A549 (cell line): ENCODE measurements at regions not wholly inside any gene's neighbourhood (a gene's known extent, or its start where the extent isn't known, plus 50 kb on each side); places are given as distances from the start of the nearest gene placed in this dataset.

Source experiments
- ATAC-seq, 2 experiments: fragments of 200-7000 bp in 1 of 2; fragments of >200 bp in 1 of 2; cut with Nextera tagmentation in 1 of 2; cut with Tn5 transposase in 1 of 2; 3 replicates each; pipeline versions ENCODE4 v1.8.0 to v1.9.1; 2018 to 2020; ENCODE audit warnings: mild to moderate bottlenecking in 1 of 2, moderate library complexity in 1 of 2
- CTCF ChIA-PET: fragments of 300-600 bp; sonication (Branson Sonifier 250); formaldehyde crosslinking; extraction: SDS; loops from one replicate; lab custom pipeline; 2021; ENCODE audit warnings: antibody characterized with exemption, inconsistent platforms; lab: Yijun Ruan, JAX
- POLR2A ChIA-PET: fragments of 350-600 bp; formaldehyde crosslinking; extraction: SDS; loops from one replicate; lab custom pipeline; 2021; ENCODE audit warnings: antibody characterized with exemption, inconsistent platforms; lab: Yijun Ruan, JAX
- DNase-seq, 2 experiments: peaks; one replicate each; pipeline versions ENCODE4 v3.0.0 to v3.0.0-alpha.2; 2011 to 2016; ENCODE audit warnings: low read depth in 1 of 2, low spot score in 1 of 2
- FAIRE-seq: peaks from 2 replicates; lab custom pipeline; 2011; peaks lifted over from hg19 to GRCh38; lab: Jason Lieb, UNC
- H3K27ac ChIP-seq, 2 experiments: fragments of >200 bp; sonication (Bioruptor Twin); formaldehyde crosslinking; 3 replicates each; pipeline ENCODE4 v1.5.1; 2016 to 2017
- H3K4me1 ChIP-seq: fragments of >200 bp; sonication (Bioruptor Twin); formaldehyde crosslinking; 3 replicates; pipeline ENCODE4 v1.6.1; 2016
- H3K4me2 ChIP-seq: fragments of >200 bp; sonication (Bioruptor Twin); formaldehyde crosslinking; 3 replicates; pipeline ENCODE4 v1.6.1; 2016
- H3K4me3 ChIP-seq: fragments of >200 bp; sonication (Bioruptor Twin); formaldehyde crosslinking; 3 replicates; pipeline ENCODE4 v1.5.1; 2016
- H3K9me3 ChIP-seq: fragments of >200 bp; sonication (Bioruptor Twin); formaldehyde crosslinking; 3 replicates; pipeline ENCODE4 v1.6.1; 2016
- CBX8 ChIP-seq: fragments of 200-600 bp; sonication (generic); IDR thresholded peaks from 2 replicates; pipeline ENCODE4 v1.6.1; 2016
- CEBPB ChIP-seq, 2 experiments: fragments of >200 bp in 1 of 2; sonication (Bioruptor Twin) in 1 of 2; formaldehyde crosslinking in 1 of 2; IDR thresholded peaks; 2 replicates each; pipeline ENCODE4 v1.6.1; 2012 to 2016
- CHD4 ChIP-seq: fragments of 200-600 bp; sonication (generic); IDR thresholded peaks from 2 replicates; pipeline ENCODE4 v1.6.1; 2016; ENCODE audit warnings: antibody characterized with exemption, mild to moderate bottlenecking, borderline replicate concordance
- CTCF ChIP-seq: fragments of >200 bp; sonication (Bioruptor Twin); formaldehyde crosslinking; IDR thresholded peaks from 3 replicates; pipeline ENCODE4 v1.5.1; 2016
- FOXS1 ChIP-seq: fragments of 250-450 bp; sonication (Bioruptor Pico); IDR thresholded peaks from 2 replicates; pipeline ENCODE4 v1.5.0; 2020; ENCODE audit warnings: mild to moderate bottlenecking, moderate library complexity
- HES2 ChIP-seq: fragments of >200 bp; sonication (Bioruptor Twin); formaldehyde crosslinking; IDR thresholded peaks from 2 replicates; pipeline ENCODE4 v1.6.1; 2016
- HOXB5 ChIP-seq: fragments of 250-450 bp; sonication (Bioruptor Pico); IDR thresholded peaks from 2 replicates; pipeline ENCODE4 v1.5.0; 2020; ENCODE audit warnings: mild to moderate bottlenecking, moderate library complexity
- KDM1A ChIP-seq: fragments of 200-600 bp; sonication (generic); IDR thresholded peaks from 2 replicates; pipeline ENCODE4 v1.6.1; 2016; ENCODE audit warnings: low read depth, mild to moderate bottlenecking
- KDM5A ChIP-seq: fragments of 200-600 bp; sonication (generic); IDR thresholded peaks from 2 replicates; pipeline ENCODE4 v1.6.1; 2016; ENCODE audit warnings: antibody characterized with exemption, mild to moderate bottlenecking
- MAFK ChIP-seq: fragments of 450-650 bp; IDR thresholded peaks from 2 replicates; pipeline ENCODE4 v1.6.1; 2014; ENCODE audit not compliant: partially characterized antibody
- MAX ChIP-seq: IDR thresholded peaks from 2 replicates; pipeline ENCODE4 v1.6.1; 2012
- MAZ ChIP-seq: fragments of 150-350 bp; IDR thresholded peaks from 2 replicates; pipeline ENCODE4 v1.6.1; 2014; ENCODE audit warnings: antibody characterized with exemption, low read depth, low read length, borderline replicate concordance
- NPAS2 ChIP-seq: fragments of 250-450 bp; sonication (Bioruptor Pico); IDR thresholded peaks from 2 replicates; pipeline ENCODE4 v1.8.0; 2022; ENCODE audit warnings: mild to moderate bottlenecking, moderate library complexity, borderline replicate concordance
- RAD21 ChIP-seq, 2 experiments: fragments of >200 bp in 1 of 2; sonication (Bioruptor Twin) in 1 of 2; formaldehyde crosslinking in 1 of 2; IDR thresholded peaks in 1 of 2; conservative IDR thresholded peaks in 1 of 2; 2 replicates in 1 of 2; 3 replicates in 1 of 2; pipeline ENCODE4 v1.6.1; 2012 to 2018; ENCODE audit warnings: inconsistent platforms in 1 of 2
- RCOR1 ChIP-seq: fragments of 150-350 bp; IDR thresholded peaks from 2 replicates; pipeline ENCODE4 v1.6.1; 2014; ENCODE audit warnings: antibody characterized with exemption, low read length, low read depth
- REST ChIP-seq: fragments of 200-600 bp; sonication (generic); IDR thresholded peaks from 2 replicates; pipeline ENCODE4 v1.6.1; 2016; ENCODE audit warnings: antibody characterized with exemption, mild to moderate bottlenecking, moderate library complexity
- SMC3 ChIP-seq: fragments of >200 bp; sonication (Bioruptor Twin); formaldehyde crosslinking; IDR thresholded peaks from 3 replicates; pipeline ENCODE4 v1.6.1; 2018; ENCODE audit warnings: inconsistent platforms
- SREBF2 ChIP-seq: fragments of 450-650 bp; IDR thresholded peaks from 2 replicates; pipeline ENCODE4 v1.6.1; 2014; ENCODE audit warnings: mild to moderate bottlenecking, moderate library complexity
- TFCP2L1 ChIP-seq: fragments of 250-450 bp; sonication (Bioruptor Pico); IDR thresholded peaks from 2 replicates; pipeline ENCODE4 v1.5.0; 2021; ENCODE audit warnings: mild to moderate bottlenecking
- TP53 ChIP-seq: fragments of 250-450 bp; sonication (Bioruptor Pico); IDR thresholded peaks from 2 replicates; pipeline ENCODE4 v1.5.0; 2021; ENCODE audit warnings: mild to moderate bottlenecking, moderate library complexity
- ZFP36 ChIP-seq: fragments of 450-650 bp; IDR thresholded peaks from 2 replicates; pipeline ENCODE4 v1.6.1; 2014; ENCODE audit warnings: borderline replicate concordance; ENCODE audit not compliant: partially characterized antibody
- WGBS: methylation state at CpG from one replicate; pipeline ENCODE4 v1.1.6; 2017; ENCODE audit errors: missing lambda C conversion rate; 5-methylcytosine and 5-hydroxymethylcytosine counted together

- peak; percentile 55 for TF ChIP-seq ZFP36
- no peak for TF ChIP-seq TFCP2L1 (CRISPR knock-in tag)
- DNase-seq (no peak), ATAC-seq (no peak), FAIRE-seq (no peak)
- H3K27ac ChIP-seq = no peak overlapping the region
- H3K4me1 ChIP-seq = peaks cover 11% of the 10 kb centered on the region; the same call in 2 of the 3 replicates
- WGBS = 89% methylated on average over 4 of the region's 4 CpGs
- no peak overlapping the region for H3K4me3 ChIP-seq
- H3K4me2 ChIP-seq = no peak overlapping the region
- ChIA-PET CTCF (interaction anchor here (0.6 to 2.1 kb wide), 4 partner anchors 11 to 114 kb away, joined by 3 to 4 read pairs (median 4); no protein-coding TSS in a partner anchor), POLR2A (no interaction called here)
- no peaks in the 10 kb centered on the region for H3K9me3 ChIP-seq
Measured at GRCh38 chr2:19712850-19713249, 188.9 kb downstream of the TTC32 start.

GRCh38 chr2:19711470-19712372, 190.1 kb downstream of the TTC32 start:
- TF ChIP-seq CTCF (no peak), NPAS2 (no peak), MAZ (no peak), RAD21 (conservative IDR thresholded peaks at IDR 0.05 in 1 of 2, IDR thresholded peaks at IDR 0.05 in 1 of 2) (no peak), TP53 (CRISPR knock-in tag) (no peak), MAFK (no peak), SREBF2 (no peak), REST (no peak), HES2 (no peak), KDM5A (no peak), HOXB5 (CRISPR knock-in tag) (no peak), ZFP36 (no peak), CEBPB (IDR thresholded peaks at IDR 0.05) (no peak), FOXS1 (CRISPR knock-in tag) (no peak), RCOR1 (no peak), MAX (no peak), CBX8 (no peak), CHD4 (no peak), KDM1A (no peak), SMC3 (no peak)
- TF ChIP-seq, all 56 proteins: peak for 0
- 69% methylated on average over 5 of the region's 5 CpGs for WGBS
- no peak overlapping the region for H3K4me3 ChIP-seq
- H3K4me2 ChIP-seq = peak overlapping the region; percentile 13; the same call in 1 of the 3 replicates
- peak; percentile 76 to 87 for ATAC-seq
- no peaks in the 10 kb centered on the region for H3K9me3 ChIP-seq
- peaks cover 11% of the 10 kb centered on the region; the same call in 2 of the 3 replicates for H3K4me1 ChIP-seq
- FAIRE-seq = no peak
- ChIA-PET CTCF (interaction anchor here (0.6 to 1.6 kb wide), 2 partner anchors 10 to 113 kb away, joined by 3 to 4 read pairs; no protein-coding TSS in a partner anchor), POLR2A (no interaction called here)
- no peak overlapping the region for H3K27ac ChIP-seq
- DNase-seq = peak; percentile 62 to 89
